Kidney epithelial cell (primary cell): ENCODE measurements at regions not wholly inside any gene's neighbourhood (a gene's known extent, or its start where the extent isn't known, plus 50 kb on each side); places are given as distances from the start of the nearest gene placed in this dataset.

Experiments used
- DNase-seq: peaks from one replicate; pipeline ENCODE4 v3.0.0-alpha.2; 2010; ENCODE audit warnings: low read depth
- H3K27me3 ChIP-seq: 2 replicates; pipeline ENCODE4 v1.6.0; 2011; ENCODE audit warnings: low read length; ENCODE audit not compliant: control insufficient read depth, insufficient read depth
- H3K36me3 ChIP-seq: 2 replicates; pipeline ENCODE4 v1.5.1; 2011; ENCODE audit warnings: low read length; ENCODE audit not compliant: control insufficient read depth, insufficient read depth
- H3K4me3 ChIP-seq: 2 replicates; pipeline ENCODE4 v1.5.1; 2011; ENCODE audit warnings: low read depth, mild to moderate bottlenecking, control low read depth, low read length
- CTCF ChIP-seq: IDR thresholded peaks from 2 replicates; pipeline ENCODE4 v1.5.1; 2011; ENCODE audit warnings: mild to moderate bottlenecking, moderate library complexity, low read length, control low read depth, inconsistent platforms; ENCODE audit not compliant: insufficient read depth, poor library complexity, severe bottlenecking

- no peaks in the 10 kb centered on the region for H3K27me3 ChIP-seq
- DNase-seq = no peak
- TF ChIP-seq CTCF = no peak
- H3K4me3 ChIP-seq = no peak overlapping the region
- no peaks in the 10 kb centered on the region for H3K36me3 ChIP-seq
Observed at GRCh38 chr13:33743438-33744368, 74.2 kb upstream of the RFC3 start.

- no peaks in the 10 kb centered on the region for H3K36me3 ChIP-seq
- no peak for DNase-seq
- H3K27me3 ChIP-seq = no peaks in the 10 kb centered on the region
- H3K4me3 ChIP-seq = no peak overlapping the region
- no peak for TF ChIP-seq CTCF
Observed at GRCh38 chr13:33744589-33745369, 73.2 kb upstream of the RFC3 start.

- DNase-seq = no peak
- Histone ChIP-seq H3K27me3 (no peaks in the 10 kb centered on the region), H3K36me3 (no peaks in the 10 kb centered on the region), H3K4me3 (no peak overlapping the region)
- no peak for TF ChIP-seq CTCF
Observed at GRCh38 chr13:33745370-33746324, 72.3 kb upstream of the RFC3 start.

GRCh38 chr13:33746867-33747266, 71.1 kb upstream of the RFC3 start:
- DNase-seq = no peak
- no peaks in the 10 kb centered on the region for H3K36me3 ChIP-seq
- no peak overlapping the region for H3K4me3 ChIP-seq
- no peaks in the 10 kb centered on the region for H3K27me3 ChIP-seq
- no peak for TF ChIP-seq CTCF

GRCh38 chr13:33751151-33751550, 66.8 kb upstream of the RFC3 start:
- no peak for DNase-seq
- H3K4me3 ChIP-seq = no peak overlapping the region
- no peaks in the 10 kb centered on the region for H3K36me3 ChIP-seq
- no peak for TF ChIP-seq CTCF
- H3K27me3 ChIP-seq = no peaks in the 10 kb centered on the region
